HCT116 (cell line): ENCODE measurements at regions not wholly inside any gene's neighbourhood (a gene's known extent, or its start where the extent isn't known, plus 50 kb on each side); places are given as distances from the start of the nearest gene placed in this dataset.
"Not testable (repeated sequence)": the region's sequence is repeated elsewhere in the genome, so short reads cannot be mapped to it uniquely, and the experiment has no call there.

ENCODE experiments used
- ATAC-seq: fragments of 200-7000 bp; cut with Tn5 transposase; 2 replicates; pipeline ENCODE4 v1.9.1; 2020; ENCODE audit warnings: mild to moderate bottlenecking, moderate library complexity
- BruUV-seq: library from RNA; stranded (reverse); fragments of 400-500 nt; replicated peaks from 2 replicates; lab custom pipeline; 2021; lab: Mats Ljungman, UMichigan
- CTCF ChIA-PET: fragments of 300-600 bp; sonication (Branson Sonifier 250); formaldehyde crosslinking; loops from one replicate; lab custom pipeline; 2021; ENCODE audit warnings: antibody characterized with exemption; lab: Charles Lee
- POLR2A ChIA-PET: fragments of 300-600, 350-600 bp; sonication (Branson Sonifier 250); formaldehyde crosslinking; loops from one replicate; lab custom pipeline; 2021; ENCODE audit warnings: antibody characterized with exemption; lab: Charles Lee
- RAD21 ChIA-PET, 2 experiments: fragments of 300-600 bp; sonication (Branson Sonifier 250); formaldehyde crosslinking; loops; one replicate each; lab custom pipeline; 2023; ENCODE audit warnings: low total read pairs in 2 of 2; ENCODE audit not compliant: uncharacterized antibody in 2 of 2, unreplicated experiment in 2 of 2, low non-redundant PET in 1 of 2; lab: Charles Lee
- DNase-seq: peaks from one replicate; pipeline ENCODE4 v3.0.0-alpha.2; 2010; ENCODE audit warnings: low read depth, low spot score
- H2AFZ ChIP-seq: fragments of 200-600 bp; shearing (Covaris generic), sonication (generic); 2 replicates; pipeline ENCODE4 v1.6.1; 2017; ENCODE audit warnings: low read depth, mixed run types, mixed read lengths, antibody characterized with exemption, low read length; ENCODE audit not compliant: poor library complexity, severe bottlenecking
- H3K27ac ChIP-seq: 2 replicates; pipeline ENCODE4 v1.5.1; 2012; ENCODE audit warnings: low read depth, low read length
- H3K27me3 ChIP-seq: fragments of 200-600 bp; sonication (generic); 2 replicates; pipeline ENCODE4 v1.6.1; 2016; ENCODE audit warnings: mixed run types, low read length, mixed read lengths; ENCODE audit not compliant: insufficient read depth
- H3K36me3 ChIP-seq, 2 experiments: fragments of 200-500 bp in 1 of 2; fragments of 200-600 bp in 1 of 2; sonication (Bioruptor generic) in 1 of 2; sonication (generic) in 1 of 2; 2 replicates each; pipeline versions ENCODE4 v1.5.1 to v1.6.1; 2014 to 2016; ENCODE audit warnings: low read length in 2 of 2, inconsistent platforms in 1 of 2, mixed read lengths in 1 of 2, mixed run types in 1 of 2; ENCODE audit not compliant: insufficient read depth in 2 of 2, control insufficient read depth in 1 of 2
- H3K4me1 ChIP-seq, 2 experiments: fragments of 200-600 bp in 1 of 2; sonication (generic) in 1 of 2; 2 replicates each; pipeline versions ENCODE4 v1.5.1 to v1.6.1; 2012 to 2017; ENCODE audit warnings: low read length in 2 of 2, inconsistent platforms in 1 of 2, mild to moderate bottlenecking in 1 of 2, mixed read lengths in 1 of 2, mixed run types in 1 of 2, moderate library complexity in 1 of 2; ENCODE audit not compliant: insufficient read depth in 2 of 2, control insufficient read depth in 1 of 2
- H3K4me2 ChIP-seq: fragments of 200-600 bp; sonication (generic); 2 replicates; pipeline ENCODE4 v1.6.1; 2017; ENCODE audit warnings: mixed run types, low read length, mixed read lengths
- H3K4me3 ChIP-seq, 2 experiments: fragments of 200-600 bp in 1 of 2; sonication (generic) in 1 of 2; replicated peaks in 1 of 2; 2 replicates each; pipeline ENCODE4 v1.5.1; 2011 to 2016; ENCODE audit warnings: low read length in 2 of 2, control low read depth in 1 of 2, low read depth in 1 of 2, mild to moderate bottlenecking in 1 of 2, mixed read lengths in 1 of 2, mixed run types in 1 of 2
- H3K79me2 ChIP-seq: fragments of 200-600 bp; sonication (generic); 2 replicates; pipeline ENCODE4 v1.6.1; 2017; ENCODE audit warnings: mild to moderate bottlenecking, mixed run types, low read length, moderate library complexity, mixed read lengths; ENCODE audit not compliant: insufficient read depth
- H3K9ac ChIP-seq: fragments of 200-600 bp; sonication (generic); 2 replicates; pipeline ENCODE4 v1.6.1; 2016; ENCODE audit warnings: low read length, mixed read lengths
- H3K9me2 ChIP-seq: fragments of 200-600 bp; sonication (generic), shearing (Covaris generic); 2 replicates; pipeline ENCODE4 v1.6.1; 2017; ENCODE audit warnings: mixed run types, mild to moderate bottlenecking, moderate library complexity; ENCODE audit not compliant: insufficient read depth
- H3K9me3 ChIP-seq, 2 experiments: fragments of 200-500 bp in 1 of 2; fragments of 200-600 bp in 1 of 2; sonication (Bioruptor generic) in 1 of 2; sonication (generic) in 1 of 2; 2 replicates each; pipeline ENCODE4 v1.6.1; 2014 to 2017; ENCODE audit warnings: low read length in 2 of 2, mixed read lengths in 2 of 2, inconsistent platforms in 1 of 2, low read depth in 1 of 2, mild to moderate bottlenecking in 1 of 2, mixed run types in 1 of 2, moderate library complexity in 1 of 2; ENCODE audit not compliant: control insufficient read depth in 1 of 2, insufficient read depth in 1 of 2
- H4K20me1 ChIP-seq: fragments of 200-600 bp; sonication (generic), shearing (Covaris generic); 2 replicates; pipeline ENCODE4 v1.6.1; 2017; ENCODE audit warnings: mixed run types, mild to moderate bottlenecking, moderate library complexity; ENCODE audit not compliant: insufficient read depth
- JUND ChIP-seq: IDR thresholded peaks from 2 replicates; pipeline ENCODE4 v1.6.1; 2012
- RAD21 ChIP-seq: IDR thresholded peaks from 2 replicates; pipeline ENCODE4 v1.6.1; 2012; ENCODE audit warnings: low read depth, mild to moderate bottlenecking
- intact Hi-C: fragments of 100-400 bp; cut with micrococcal nuclease; formaldehyde crosslinking; loops from 2 replicates; pipeline ENCODE4 v1.10.0; 2022
- TF ChIP-seq, protein P1 (sequence below), 3 experiments: fragments of 200-600 bp in 1 of 3; sonication (generic) in 1 of 3; IDR thresholded peaks in 2 of 3; conservative IDR thresholded peaks in 1 of 3; 2 replicates each; pipeline ENCODE4 v1.5.1; 2012 to 2017; ENCODE audit warnings: low read depth in 2 of 3, low read length in 2 of 3, antibody characterized with exemption in 1 of 3, borderline replicate concordance in 1 of 3, control low read depth in 1 of 3, mild to moderate bottlenecking in 1 of 3, mixed read lengths in 1 of 3, mixed run types in 1 of 3, moderate library complexity in 1 of 3; ENCODE audit not compliant: insufficient read depth in 1 of 3

DNA sequence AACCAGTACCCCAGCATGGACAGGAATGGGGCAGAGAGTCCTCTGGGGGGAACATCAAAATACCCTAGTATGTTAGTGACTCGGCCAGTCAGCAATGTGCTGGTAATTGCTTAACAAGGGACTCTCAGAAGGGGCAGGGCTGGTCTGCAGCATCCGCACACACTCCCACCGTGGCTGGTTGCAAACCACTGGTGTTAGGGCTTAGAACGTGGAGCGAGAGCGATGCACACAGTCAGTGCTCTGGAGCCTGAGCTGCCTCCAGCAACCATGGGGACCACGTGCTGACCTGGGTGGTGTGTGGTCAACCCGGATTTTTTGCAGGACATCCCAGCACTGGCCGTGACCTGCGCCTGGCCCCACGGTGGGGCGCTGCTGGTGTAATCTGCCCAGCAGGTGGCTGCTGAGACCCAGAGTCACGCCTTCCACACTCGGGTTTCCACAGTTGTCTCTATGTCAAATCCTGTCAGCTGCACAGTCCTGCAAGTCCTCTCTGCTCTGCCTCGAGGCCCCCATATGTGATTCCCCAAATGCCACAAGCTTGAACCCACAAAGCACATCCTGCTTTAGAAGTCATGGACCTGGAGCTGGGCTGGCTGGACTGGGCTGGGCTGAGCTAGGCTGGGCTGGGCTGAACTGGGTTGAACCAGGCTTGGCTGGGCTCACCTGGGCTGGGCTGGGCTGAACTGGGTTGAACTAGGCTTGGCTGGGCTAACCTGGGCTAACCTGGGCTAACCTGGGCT is 50.6 kb upstream of the GPC1 start:
- ATAC-seq (peak; percentile 21), DNase-seq (no peak)
- ChIA-PET POLR2A (interaction anchor here (0.5 kb wide), 1 partner anchor 359 kb away, joined by 3 read pairs; no protein-coding TSS in a partner anchor), RAD21 (no interaction called here), CTCF (interaction anchor here (1.0 to 1.4 kb wide), 3 partner anchors 11 to 235 kb away, joined by 3 to 4 read pairs (median 4); no protein-coding TSS in a partner anchor)
- Histone ChIP-seq H3K4me1 (peaks cover 21 to 39% of the 10 kb centered on the region in 2 experiments), H3K4me3 (no peak overlapping the region), H3K27ac (no peak overlapping the region), H3K9me2 (no peaks in the 10 kb centered on the region), H3K9me3 (no peaks in the 10 kb centered on the region), H4K20me1 (no peaks in the 10 kb centered on the region), H3K36me3 (no peaks in the 10 kb centered on the region), H3K4me2 (no peak overlapping the region), H3K79me2 (no peaks in the 10 kb centered on the region), H3K9ac (no peak overlapping the region), H2AFZ (no peak overlapping the region), H3K27me3 (no peaks in the 10 kb centered on the region)
- TF ChIP-seq RAD21 (0 out of 2 replicates have a peak, but pooled peaks have one; percentile 9), JUND (no peak)
- TF ChIP-seq, protein P1, sequence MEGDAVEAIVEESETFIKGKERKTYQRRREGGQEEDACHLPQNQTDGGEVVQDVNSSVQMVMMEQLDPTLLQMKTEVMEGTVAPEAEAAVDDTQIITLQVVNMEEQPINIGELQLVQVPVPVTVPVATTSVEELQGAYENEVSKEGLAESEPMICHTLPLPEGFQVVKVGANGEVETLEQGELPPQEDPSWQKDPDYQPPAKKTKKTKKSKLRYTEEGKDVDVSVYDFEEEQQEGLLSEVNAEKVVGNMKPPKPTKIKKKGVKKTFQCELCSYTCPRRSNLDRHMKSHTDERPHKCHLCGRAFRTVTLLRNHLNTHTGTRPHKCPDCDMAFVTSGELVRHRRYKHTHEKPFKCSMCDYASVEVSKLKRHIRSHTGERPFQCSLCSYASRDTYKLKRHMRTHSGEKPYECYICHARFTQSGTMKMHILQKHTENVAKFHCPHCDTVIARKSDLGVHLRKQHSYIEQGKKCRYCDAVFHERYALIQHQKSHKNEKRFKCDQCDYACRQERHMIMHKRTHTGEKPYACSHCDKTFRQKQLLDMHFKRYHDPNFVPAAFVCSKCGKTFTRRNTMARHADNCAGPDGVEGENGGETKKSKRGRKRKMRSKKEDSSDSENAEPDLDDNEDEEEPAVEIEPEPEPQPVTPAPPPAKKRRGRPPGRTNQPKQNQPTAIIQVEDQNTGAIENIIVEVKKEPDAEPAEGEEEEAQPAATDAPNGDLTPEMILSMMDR (IDR thresholded peaks at IDR 0.05 in 2 of 3, conservative IDR thresholded peaks at IDR 0.05 in 1 of 3; ENCODE audit: borderline replicate concordance in 1 of 3, insufficient read depth in 1 of 3, low read depth in 2 of 3, low read length in 2 of 3), result 0 out of 6 replicates have a peak, but pooled peaks of 1 of the 3 experiments have one; percentile 12
- BruUV-seq, result no TSS peak
- intact Hi-C loops, result no loop called here

DNA sequence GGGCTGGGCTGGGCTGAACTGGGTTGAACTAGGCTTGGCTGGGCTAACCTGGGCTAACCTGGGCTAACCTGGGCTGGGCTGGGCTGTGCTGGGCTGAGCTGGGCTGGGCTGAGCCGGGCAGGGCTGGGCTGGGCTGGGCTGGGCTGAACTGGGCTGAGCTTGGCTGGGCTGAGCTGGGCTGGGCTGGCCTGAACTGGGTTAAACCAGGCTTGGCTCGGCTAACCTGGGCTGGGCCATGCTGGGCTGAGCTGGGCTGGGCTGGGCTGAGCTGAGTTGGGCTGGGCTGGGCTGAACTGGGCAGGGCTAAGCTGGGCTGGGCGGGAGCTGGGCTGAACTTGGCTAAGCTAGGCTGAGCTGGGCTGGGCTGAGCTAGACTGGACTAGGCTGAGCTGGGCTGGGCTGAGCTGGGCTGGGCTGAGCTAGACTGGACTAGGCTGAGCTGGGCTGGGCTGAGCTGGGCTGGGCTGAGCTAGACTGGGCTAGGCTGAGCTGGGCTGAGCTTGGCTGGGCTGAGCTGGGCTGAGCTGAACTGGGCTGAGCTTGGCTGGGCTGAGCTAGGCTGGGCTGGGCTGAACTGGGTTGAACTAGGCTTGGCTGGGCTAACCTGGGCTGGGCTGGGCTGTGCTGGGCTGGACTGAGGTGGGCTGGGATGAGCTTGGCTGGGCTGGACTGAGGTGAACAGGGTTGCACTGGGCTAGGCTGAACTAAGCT is 49.9 kb upstream of the GPC1 start:
- peak overlapping the region; percentile 8; the same call in 1 of the 2 replicates for H3K4me2 ChIP-seq
- peaks cover 21 to 39% of the 10 kb centered on the region in 2 experiments for H3K4me1 ChIP-seq
- H3K9me3 ChIP-seq, H3K79me2 ChIP-seq, H3K27me3 ChIP-seq, H3K9me2 ChIP-seq, H4K20me1 ChIP-seq, DNase-seq, H3K36me3 ChIP-seq, H3K9ac ChIP-seq, BruUV-seq, intact Hi-C loops, H3K4me3 ChIP-seq, RAD21 ChIA-PET, H2AFZ ChIP-seq: not testable (repeated sequence)
- peak; percentile 58 for ATAC-seq
- CTCF ChIA-PET, result interaction anchor here (0.7 to 1.4 kb wide), 2 partner anchors 79 to 235 kb away, joined by 3 to 4 read pairs; no protein-coding TSS in a partner anchor
- peak overlapping the region; percentile 21; the same call in 1 of the 2 replicates for H3K27ac ChIP-seq
- POLR2A ChIA-PET, result interaction anchor here (0.5 kb wide), 1 partner anchor 360 kb away, joined by 3 read pairs; no protein-coding TSS in a partner anchor
